ENCODE measurements at regions not wholly inside any gene's neighbourhood (a gene's known extent, or its start where the extent isn't known, plus 50 kb on each side); places are given as distances from the start of the nearest gene placed in this dataset.
A peak's percentile ranks its signal among the peaks of the same experiment; 100 is the strongest.

DNA sequence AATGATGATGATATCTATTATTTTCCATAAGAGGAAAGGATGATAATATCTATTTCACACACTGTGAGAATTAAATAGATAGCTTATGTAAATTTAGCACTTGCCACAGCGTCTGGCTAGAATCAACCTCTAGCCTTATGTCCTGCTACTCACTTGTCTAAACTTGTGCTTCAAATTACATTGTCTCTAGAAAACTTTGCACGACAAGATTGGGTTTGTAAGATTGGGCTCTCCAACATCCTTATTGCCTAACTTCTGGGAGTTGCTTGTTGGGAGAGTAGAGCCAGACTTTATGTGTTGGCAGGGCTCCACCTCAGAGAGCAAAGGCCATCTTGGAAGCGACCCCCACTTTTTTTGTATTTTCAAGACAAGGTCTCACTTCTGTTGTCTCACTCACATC is 50.0 kb upstream of the POGK start:
- no peak for FAIRE-seq
- TF ChIP-seq, protein P1, sequence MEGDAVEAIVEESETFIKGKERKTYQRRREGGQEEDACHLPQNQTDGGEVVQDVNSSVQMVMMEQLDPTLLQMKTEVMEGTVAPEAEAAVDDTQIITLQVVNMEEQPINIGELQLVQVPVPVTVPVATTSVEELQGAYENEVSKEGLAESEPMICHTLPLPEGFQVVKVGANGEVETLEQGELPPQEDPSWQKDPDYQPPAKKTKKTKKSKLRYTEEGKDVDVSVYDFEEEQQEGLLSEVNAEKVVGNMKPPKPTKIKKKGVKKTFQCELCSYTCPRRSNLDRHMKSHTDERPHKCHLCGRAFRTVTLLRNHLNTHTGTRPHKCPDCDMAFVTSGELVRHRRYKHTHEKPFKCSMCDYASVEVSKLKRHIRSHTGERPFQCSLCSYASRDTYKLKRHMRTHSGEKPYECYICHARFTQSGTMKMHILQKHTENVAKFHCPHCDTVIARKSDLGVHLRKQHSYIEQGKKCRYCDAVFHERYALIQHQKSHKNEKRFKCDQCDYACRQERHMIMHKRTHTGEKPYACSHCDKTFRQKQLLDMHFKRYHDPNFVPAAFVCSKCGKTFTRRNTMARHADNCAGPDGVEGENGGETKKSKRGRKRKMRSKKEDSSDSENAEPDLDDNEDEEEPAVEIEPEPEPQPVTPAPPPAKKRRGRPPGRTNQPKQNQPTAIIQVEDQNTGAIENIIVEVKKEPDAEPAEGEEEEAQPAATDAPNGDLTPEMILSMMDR (IDR thresholded peaks at IDR 0.05; ENCODE audit: insufficient read depth, low read length, severe bottlenecking): no peak
- Histone ChIP-seq H3K4me3 (ENCODE audit: low read depth, low read length) (no peak overlapping the region), H3K27me3 (ENCODE audit: control insufficient read depth, insufficient read depth, low read length) (no peaks in the 10 kb centered on the region), H3K36me3 (ENCODE audit: control insufficient read depth, insufficient read depth, low read length) (no peaks in the 10 kb centered on the region)
- peak; percentile 87 for DNase-seq (ENCODE audit: low read depth)

Data from bronchial epithelial cell (primary cell).